Left renal pelvis (tissue), 4 donors: ENCODE measurements at regions not wholly inside any gene's neighbourhood (a gene's known extent, or its start where the extent isn't known, plus 50 kb on each side); places are given as distances from the start of the nearest gene placed in this dataset.
"Not testable (repeated sequence)": the region's sequence is repeated elsewhere in the genome, so short reads cannot be mapped to it uniquely, and the experiment has no call there.

ENCODE experiments used
- DNase-seq, 4 donors: peaks; one replicate each; pipeline ENCODE4 v3.0.0-alpha.2; 2013; ENCODE audit warnings: low read depth in 4 of 4, low spot score in 3 of 4

- DNase-seq = no peak
Observed at GRCh38 chr10:53357587-53357986, 585.0 kb upstream of the MBL2 start.

DNA sequence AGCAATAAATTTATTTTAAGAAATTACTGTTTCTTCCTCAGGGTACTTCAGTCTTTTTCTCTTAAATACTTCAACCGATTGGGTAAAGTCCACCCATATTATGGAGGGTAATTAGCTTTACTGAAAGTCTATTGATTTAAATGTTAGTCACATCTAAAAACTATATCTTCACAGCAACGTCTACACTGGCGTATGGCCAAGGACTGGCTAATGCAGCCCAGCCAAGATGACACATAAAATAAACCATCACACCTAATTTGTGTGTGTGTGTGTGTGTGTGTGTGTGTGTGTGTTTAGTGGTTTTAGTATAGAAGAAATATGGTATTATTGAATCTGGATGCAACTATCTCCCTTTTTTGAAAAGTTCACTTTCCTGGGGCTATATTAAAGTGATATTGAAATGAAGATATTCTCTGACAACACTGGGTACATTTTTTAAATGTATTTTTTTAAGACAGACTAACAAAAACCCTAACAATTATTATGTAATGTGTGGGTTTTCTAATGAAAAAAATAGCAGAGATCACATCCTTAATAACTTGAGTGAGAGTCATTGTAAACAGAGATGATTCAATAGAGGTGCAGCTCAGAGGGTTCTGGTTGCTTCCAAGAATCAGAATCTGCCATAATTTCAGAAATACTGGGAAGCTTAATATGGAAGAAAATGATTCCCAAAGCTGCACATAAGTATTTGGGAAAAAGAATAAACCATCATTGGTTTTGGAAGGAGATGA lies 584.2 kb upstream of the MBL2 start:
- no peak for DNase-seq

DNA sequence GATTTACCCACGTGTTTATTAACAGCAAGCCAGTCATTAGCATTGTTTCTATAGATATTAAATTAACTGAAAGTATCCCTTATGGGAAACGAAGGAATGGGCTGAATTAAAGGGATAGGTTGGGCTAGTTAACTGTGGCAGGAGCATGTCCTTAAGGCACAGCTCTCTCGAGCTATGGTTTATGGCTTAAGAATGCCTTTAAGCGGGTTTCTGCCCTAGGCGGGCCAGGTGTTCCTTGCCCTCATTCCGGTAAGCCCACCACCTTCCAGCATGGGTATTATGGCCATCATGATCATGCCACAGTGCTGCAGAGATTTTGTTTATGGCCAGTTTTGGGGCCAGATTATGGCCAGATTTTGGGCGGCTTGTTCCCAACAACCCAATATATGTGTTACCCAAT lies 569.9 kb upstream of the MBL2 start:
- DNase-seq = not testable (repeated sequence)

DNA sequence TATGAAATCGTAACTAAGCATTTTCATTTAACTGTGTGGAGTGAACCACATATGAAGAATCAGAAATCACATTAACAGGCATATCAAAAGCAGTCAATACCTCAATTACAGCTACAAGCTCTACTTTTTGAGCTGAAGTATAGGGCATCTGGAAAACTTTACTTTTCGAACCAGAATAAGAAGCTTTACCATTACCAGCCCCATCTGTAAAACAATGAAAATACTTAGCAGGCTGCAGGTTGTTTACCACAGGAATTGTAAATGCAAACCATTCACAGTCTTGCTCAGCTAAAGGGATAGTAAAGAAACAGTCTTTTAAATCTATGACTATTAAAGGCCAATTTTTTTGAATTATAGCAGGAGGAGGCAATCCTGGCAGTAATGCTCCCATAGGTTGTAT lies 565.6 kb upstream of the MBL2 start:
- not testable (repeated sequence) for DNase-seq

- DNase-seq = not testable (repeated sequence)
Observed at GRCh38 chr10:53335803-53336422, 563.3 kb upstream of the MBL2 start.

GRCh38 chr10:53331460-53331859 lies 558.9 kb upstream of the MBL2 start:
- no peak for DNase-seq

GRCh38 chr10:53326401-53327305 lies 554.1 kb upstream of the MBL2 start:
- DNase-seq = not testable (repeated sequence)

- DNase-seq = no peak
Observed at GRCh38 chr10:53325066-53325465, 552.5 kb upstream of the MBL2 start.

DNA sequence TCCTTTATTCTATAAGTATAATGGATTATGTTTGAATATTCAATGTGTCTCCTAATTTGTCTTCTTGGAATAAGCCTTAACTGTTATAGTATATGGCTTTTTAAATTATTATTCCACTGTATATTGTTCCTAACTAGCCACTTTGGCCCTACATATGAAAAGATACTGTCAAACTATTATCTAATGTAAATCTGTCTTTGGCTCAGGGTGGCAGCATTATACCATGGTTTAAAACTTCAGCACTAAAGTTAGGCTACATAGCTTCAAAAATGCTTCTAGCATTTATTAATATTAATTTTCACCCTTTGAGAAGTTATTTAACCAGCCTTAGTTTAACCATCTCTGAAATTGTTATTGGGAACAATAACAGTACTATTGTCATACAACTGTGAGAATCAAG lies 543.1 kb upstream of the MBL2 start:
- DNase-seq = no peak

DNA sequence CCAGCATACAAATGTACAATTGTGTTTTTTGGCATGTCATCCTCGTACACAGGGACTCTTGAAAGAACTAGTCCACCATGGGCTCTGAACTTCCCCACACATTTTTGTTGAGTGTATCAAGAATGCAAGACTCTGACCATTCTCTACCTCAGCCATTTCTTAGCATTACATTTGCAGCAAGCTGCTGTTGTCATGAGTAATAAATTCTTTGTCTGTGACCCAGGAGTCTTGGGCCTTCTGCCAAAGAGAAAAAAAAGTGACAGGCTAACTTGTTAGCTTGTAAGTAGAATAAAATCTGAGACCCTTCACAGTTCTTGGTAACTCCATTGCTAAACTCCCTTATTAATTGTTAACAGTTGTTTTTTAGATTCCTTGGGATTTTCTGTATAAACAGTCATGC lies 542.3 kb upstream of the MBL2 start:
- peak; percentile 67 to 83 (median 75) for DNase-seq

- DNase-seq = no peak
Observed at GRCh38 chr10:53298443-53298842, 525.9 kb upstream of the MBL2 start.

GRCh38 chr10:53284615-53285182 lies 512.1 kb upstream of the MBL2 start:
- no peak for DNase-seq

- no peak for DNase-seq
Observed at GRCh38 chr10:53276797-53277196, 504.2 kb upstream of the MBL2 start.

GRCh38 chr10:53269482-53269881 lies 496.9 kb upstream of the MBL2 start:
- DNase-seq = no peak

DNA sequence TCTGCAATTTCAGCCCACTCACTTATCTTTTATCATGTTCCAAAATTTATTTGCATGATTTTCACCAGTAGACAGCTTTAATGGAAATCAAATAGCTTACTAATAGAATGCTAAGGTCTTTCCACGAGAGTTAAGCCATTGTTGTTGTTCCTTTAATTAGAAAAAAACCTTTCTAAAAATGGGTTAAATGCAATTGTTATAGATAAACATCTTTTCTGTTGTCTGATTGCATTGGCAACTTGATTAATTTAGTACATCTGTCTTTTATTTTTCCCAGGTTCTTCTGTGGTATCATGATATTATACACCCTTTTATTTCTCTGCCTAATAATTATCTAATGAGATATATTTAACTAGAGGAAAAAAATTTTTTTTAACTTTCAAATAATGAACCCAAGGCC lies 487.6 kb upstream of the MBL2 start:
- DNase-seq = no peak

GRCh38 chr10:53256623-53257022 lies 484.0 kb upstream of the MBL2 start:
- DNase-seq = no peak

DNA sequence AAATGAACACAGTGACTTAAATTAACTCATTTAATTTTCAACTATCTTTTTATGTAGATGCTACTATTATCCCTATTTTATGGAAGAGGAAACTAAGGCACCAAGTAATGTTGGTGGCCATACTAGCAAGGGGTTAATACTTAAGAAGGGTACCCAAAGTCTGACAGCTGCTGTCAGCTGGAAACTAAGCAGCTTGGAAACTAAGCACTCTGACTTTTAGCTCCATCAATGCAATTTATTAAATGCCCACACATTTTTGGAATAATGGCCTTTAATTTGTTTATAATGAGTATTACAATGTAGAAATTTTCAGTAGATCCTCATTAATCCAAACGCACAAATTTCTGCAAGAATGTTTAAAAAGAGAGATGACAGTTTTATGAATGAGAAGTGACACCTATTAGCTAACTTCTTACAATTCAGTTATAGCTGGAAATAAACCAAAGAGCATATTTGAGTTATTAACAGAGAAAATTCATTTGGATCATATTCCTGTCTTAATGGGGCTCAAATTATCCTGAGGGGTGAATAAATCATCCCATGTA lies 483.1 kb upstream of the MBL2 start:
- DNase-seq = no peak

GRCh38 chr10:53253221-53253620 lies 480.6 kb upstream of the MBL2 start:
- no peak for DNase-seq

DNA sequence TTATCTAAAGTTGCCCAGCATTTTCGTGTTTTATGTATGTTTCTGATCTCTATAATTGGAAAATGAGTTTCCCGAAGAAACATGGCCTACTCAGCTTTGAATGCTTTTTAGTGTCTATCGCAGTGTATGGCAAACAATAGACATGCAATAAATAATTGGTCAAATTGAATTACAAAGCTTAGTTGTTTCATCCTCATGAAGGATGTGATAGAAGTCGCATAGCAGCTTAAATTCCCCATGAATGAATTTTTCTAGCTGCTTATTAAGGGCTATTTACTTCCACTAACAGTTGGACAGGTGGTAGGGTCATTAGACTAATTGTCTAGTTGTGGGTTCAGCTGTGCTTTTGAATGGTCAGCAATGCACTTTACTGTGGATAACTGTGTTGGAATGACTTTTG lies 467.3 kb upstream of the MBL2 start:
- no peak for DNase-seq

GRCh38 chr10:53236941-53237340 lies 464.4 kb upstream of the MBL2 start:
- no peak for DNase-seq

GRCh38 chr10:53233749-53234148 lies 461.2 kb upstream of the MBL2 start:
- peak in 1 of 4 donors; percentile 12 for DNase-seq
